ENCODE measurements at regions not wholly inside any gene's neighbourhood (a gene's known extent, or its start where the extent isn't known, plus 50 kb on each side); places are given as distances from the start of the nearest gene placed in this dataset.

GRCh38 chr7:130939321-130940095 is 205.5 kb upstream of the KLF14 start:
- DNase-seq (ENCODE audit: low read depth in 2 of 3, low spot score in 2 of 3): no peak

- no peak for DNase-seq (ENCODE audit: low read depth in 2 of 3, low spot score in 2 of 3)
Measured at GRCh38 chr7:130940326-130940725, 206.3 kb upstream of the KLF14 start.

- DNase-seq (ENCODE audit: low read depth in 2 of 3, low spot score in 2 of 3): no peak
Measured at GRCh38 chr7:130940907-130941306, 206.9 kb upstream of the KLF14 start.

- DNase-seq (ENCODE audit: low read depth in 2 of 3, low spot score in 2 of 3): peak in 1 of 3 donors; percentile 19
Measured at GRCh38 chr7:130941322-130942210, 207.6 kb upstream of the KLF14 start.

DNA sequence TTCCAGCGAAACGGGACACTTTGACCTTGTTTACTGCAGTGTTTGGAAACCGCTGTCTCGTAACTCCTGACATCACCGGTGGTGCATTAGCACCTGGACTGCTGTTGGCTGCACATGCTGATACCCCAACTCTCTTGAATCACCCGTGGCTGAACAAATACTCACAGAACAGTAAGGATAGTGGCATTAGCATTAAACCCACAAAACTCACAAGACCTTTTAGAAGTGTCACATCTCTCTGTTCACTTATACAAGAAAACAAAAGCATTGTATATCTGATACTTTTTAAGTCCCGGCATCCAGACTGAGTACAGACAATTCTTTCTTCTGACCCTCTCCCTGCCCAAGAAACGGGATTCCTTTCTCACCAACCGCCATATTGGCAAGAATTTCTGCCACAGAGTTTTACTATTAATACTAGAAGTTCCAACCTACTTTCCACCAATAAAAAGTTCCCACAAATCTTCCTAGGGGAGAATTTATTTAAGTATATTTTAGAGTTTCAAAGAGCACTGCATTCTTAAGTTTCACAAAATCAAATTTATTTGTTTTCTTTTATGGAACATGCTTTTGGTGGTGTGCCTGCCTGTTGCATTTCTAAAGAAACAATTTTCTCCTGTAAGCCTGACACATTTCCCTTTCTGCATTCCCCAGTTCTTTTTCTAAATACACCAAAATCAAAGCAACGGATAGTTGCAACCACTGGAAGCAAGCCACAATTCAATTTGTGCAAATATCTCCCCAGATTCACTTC is 208.4 kb upstream of the KLF14 start:
- no peak for DNase-seq (ENCODE audit: low read depth in 2 of 3, low spot score in 2 of 3)

DNA sequence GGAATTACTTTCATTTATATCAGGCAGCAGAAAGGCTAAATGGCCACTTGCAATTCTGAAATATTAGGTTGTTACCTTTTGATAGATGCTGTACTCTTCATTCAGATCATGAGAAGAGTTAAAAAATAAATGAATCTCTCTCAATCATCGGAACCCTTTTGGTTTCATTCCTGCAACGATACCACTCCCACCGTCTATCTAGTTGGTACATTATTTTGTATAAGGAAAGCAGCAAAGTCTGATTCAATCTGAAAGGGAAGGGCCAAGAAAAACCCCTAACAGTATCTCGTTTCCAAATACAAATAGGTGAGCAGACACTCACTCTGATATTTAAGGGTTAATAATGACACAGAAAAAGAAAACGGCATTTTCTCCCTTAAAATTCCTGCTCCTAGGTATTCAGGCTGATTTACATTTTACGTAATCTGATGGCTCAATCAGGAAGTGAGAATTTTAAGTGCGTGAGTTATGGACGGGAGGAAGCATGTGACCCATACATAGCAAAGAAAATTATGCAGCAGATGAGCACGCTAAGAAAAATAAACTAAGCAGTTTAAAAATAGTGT is 209.4 kb upstream of the KLF14 start:
- DNase-seq (ENCODE audit: low read depth in 2 of 3, low spot score in 2 of 3): peak in 2 of 3 donors; percentile 54 to 73

DNA sequence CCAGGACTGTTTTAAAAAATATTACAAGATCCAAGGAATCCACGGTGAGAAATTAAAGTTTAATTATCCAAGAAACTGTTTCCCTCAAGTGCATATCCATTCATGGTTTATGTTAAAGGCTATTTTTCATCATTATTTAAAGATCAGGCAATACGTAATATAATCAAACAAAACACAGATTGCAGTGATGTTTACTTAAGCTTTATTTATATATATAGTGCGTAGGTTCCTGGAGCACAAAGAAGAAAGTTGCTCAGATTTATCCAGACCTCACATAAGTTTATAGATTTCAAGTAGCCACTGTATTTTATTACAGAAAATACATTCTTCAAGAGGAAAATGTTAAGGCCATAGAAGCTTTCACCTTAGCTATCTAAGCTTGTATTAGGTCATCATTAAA is 210.0 kb upstream of the KLF14 start:
- no peak for DNase-seq (ENCODE audit: low read depth in 2 of 3, low spot score in 2 of 3)

DNA sequence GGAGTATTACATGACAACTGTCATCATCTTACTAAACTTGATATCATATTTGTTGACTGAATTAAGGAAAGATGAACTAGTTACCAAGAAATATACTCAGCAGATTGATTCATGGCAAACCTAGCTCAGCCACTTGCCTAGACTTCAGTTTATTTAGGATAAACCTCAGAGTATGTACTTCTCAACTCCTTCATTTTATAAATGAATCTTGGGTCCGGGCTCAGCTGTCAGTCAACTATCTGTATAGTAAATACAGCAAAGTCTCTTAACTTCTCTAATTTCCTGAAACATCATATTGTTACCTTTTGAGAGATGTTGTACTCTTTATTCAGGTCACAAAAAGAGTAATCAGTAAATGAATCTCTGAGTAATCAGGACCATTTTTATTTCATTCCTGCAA is 211.0 kb upstream of the KLF14 start:
- DNase-seq (ENCODE audit: low read depth in 2 of 3, low spot score in 2 of 3): no peak

GRCh38 chr7:130945411-130945811 is 211.4 kb upstream of the KLF14 start:
- no peak for DNase-seq (ENCODE audit: low read depth in 2 of 3, low spot score in 2 of 3)

DNA sequence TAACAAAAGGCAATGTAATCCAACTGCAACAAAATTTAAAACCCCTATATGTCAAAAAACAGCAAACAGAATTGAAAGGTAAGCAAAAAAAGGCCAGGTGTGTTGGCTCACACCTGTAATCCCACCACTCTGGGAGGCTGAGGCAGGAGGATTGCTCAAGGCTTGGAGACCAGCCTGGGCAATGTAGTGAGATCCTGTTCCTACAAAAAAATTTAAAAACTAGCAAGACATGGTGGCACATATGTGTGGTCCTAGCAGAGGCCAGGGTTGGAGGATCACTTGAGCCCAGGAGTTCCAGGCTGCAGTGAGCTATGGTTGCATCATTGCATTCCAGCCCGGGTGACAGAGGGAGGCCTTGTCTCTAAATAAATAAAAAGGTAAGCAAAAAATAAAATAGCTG is 212.1 kb upstream of the KLF14 start:
- DNase-seq (ENCODE audit: low read depth in 2 of 3, low spot score in 2 of 3): no peak

DNA sequence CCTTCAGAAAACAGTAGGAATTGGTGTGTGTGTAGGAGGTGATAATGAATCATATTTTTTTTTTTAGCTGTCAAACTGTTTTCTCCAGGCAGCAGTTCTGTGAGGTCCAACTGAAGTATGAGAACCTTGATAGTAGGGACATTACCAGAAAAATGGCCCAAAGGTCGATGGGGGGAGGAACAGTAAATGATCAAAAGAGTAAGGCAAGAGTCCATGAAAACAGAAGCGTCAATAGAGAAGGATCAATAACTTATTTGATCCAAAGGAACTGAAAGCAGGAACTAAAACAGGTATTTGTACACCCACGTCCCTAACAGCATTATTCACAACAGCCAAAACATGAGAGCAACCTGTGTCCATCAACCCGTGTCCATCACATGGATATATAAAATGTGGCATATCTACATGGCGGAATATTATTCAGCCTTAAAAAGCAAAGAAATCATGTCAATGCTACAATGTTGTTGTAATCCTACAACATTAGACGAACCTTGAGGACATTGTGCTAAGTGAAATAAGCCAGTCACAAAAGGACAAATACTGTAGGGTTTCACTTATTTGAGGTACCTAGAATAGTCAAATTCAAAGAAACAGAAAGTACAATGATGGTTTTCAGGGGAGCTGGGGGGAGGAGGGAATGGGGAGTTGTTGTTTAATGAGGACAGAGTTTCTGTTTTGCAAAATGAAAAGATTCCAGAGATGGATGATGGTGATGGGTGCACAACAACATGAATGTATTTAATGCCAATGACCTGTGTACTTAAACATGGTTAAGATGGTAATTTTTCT is 214.0 kb upstream of the KLF14 start:
- no peak for DNase-seq (ENCODE audit: low read depth in 2 of 3, low spot score in 2 of 3)

DNA sequence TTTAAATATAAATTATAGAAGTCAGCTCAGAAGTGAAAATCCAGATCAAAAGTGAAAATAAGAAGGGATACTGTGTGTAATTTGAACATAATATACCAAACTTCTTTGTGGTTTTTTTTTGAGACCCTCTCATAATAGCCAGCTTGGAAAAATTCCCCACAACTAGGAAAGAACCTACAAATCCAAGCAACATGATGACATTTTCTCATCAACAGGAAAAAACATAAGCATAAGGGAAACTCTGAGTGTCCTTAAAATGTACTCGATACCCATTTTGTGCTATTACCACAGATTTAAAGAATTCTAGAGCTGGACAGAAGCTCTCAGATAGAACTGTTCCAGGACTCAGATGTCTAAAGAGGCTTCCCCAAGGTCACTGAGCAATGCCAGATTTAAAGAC is 214.8 kb upstream of the KLF14 start:
- no peak for DNase-seq (ENCODE audit: low read depth in 2 of 3, low spot score in 2 of 3)

GRCh38 chr7:130949550-130949949 is 215.5 kb upstream of the KLF14 start:
- DNase-seq (ENCODE audit: low read depth in 2 of 3, low spot score in 2 of 3): no peak

- no peak for DNase-seq (ENCODE audit: low read depth in 2 of 3, low spot score in 2 of 3)
Measured at GRCh38 chr7:130950054-130950453, 216.0 kb upstream of the KLF14 start.

DNA sequence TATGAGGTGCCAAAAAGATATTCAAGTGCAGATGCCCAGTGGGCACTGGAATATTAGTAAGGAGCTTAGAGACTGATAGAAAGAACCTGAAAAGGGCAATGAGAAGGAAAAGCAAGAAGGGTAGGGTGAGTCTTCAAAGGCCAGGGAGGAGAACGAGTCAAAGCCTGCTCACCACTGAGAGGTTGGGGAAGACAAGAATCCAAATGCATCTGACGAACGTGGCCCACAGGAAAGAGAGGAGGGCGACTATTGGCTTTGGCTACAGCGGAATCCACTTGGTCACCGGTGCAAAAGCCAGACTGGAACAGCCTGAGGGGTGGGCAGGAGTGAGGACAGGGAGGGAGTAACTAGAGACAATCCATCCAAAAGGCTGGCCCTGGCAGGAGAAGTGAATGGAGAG is 216.7 kb upstream of the KLF14 start:
- no peak for DNase-seq (ENCODE audit: low read depth in 2 of 3, low spot score in 2 of 3)

DNA sequence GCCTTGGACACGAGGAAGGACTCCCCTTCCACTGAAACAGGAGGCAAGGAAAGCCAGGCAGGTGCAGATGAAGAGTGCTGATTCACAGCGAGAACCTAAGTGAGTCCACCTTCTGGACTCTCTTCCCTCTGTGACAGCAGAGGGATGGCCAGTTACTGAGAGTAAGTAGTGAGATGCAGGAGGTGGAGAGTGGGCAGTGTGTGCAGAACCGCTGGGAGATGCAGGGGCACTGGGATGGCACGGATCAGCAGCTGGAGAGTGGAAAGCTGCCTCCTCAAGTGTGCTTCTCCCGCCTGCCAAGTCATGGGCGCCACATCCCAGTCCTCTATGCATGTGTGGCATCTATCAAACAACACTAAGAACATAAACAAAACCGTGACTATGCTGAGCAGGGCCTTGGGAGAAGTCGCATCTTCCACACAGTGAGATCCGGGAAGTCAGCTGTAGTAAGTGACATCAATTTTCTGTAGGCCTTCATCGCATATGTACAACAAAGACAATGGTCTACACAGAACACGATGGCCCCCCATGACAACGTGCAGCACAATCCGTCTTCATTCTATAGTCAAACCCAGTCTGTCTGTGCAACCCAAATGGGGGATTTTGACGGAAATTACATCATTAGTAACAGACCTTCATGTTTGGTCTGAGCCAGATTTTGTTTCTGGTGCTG is 217.4 kb upstream of the KLF14 start:
- DNase-seq (ENCODE audit: low read depth in 2 of 3, low spot score in 2 of 3): no peak

DNA sequence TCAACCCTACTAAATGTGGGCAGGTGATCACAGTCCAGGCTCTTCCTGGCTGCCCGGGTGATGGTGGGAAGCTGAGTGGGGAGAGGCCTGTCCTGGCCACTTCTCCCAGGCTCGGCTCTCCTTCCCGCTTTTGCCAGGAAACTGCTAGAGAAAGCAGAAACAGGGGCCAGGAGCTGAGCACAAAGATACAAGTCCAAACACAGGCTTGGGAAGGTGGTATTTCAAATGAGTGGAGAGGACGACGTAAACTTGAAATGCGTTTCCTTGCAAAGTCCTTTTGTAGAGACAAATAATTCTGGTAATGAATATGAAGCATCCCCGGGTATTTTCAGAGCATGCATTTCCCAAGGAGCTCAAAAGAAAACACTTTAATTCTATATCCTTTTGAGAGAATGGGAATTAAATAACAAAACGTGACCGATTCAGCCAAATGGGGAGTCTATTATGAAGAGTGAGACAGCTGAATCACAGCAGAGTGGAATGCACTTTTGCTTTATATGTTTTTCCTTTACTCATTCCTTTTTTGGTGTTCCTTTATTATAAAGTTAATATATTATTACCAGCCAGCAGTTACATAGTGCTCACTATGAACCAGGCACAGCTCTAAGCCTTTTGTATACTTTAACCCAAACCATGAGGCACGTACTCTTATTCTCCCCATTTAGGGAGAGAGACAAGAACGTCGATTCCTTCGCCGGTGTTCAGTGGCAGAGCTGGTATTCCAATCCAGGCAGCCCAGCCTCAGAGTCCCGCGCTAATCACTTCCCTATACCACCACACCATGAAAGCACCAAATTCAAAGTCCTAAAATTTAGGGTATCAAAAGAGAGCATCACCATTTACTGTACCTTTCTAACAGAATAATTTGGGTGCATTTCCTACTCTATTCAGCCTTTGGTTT is 218.2 kb upstream of the KLF14 start:
- no peak for DNase-seq (ENCODE audit: low read depth in 2 of 3, low spot score in 2 of 3)

GRCh38 chr7:130953196-130953595 is 219.2 kb upstream of the KLF14 start:
- DNase-seq (ENCODE audit: low read depth in 2 of 3, low spot score in 2 of 3): no peak
